Kidney (tissue), 13 donors: ENCODE measurements at regions not wholly inside any gene's neighbourhood (a gene's known extent, or its start where the extent isn't known, plus 50 kb on each side); places are given as distances from the start of the nearest gene placed in this dataset.
A peak's percentile ranks its signal among the peaks of the same experiment; 100 is the strongest.

ENCODE experiments used
- DNase-seq, 5 donors: peaks; one replicate each; pipeline ENCODE4 v3.0.0-alpha.2; 2013 to 2020
- FAIRE-seq: peaks from 2 replicates; lab custom pipeline; 2012; peaks lifted over from hg19 to GRCh38; lab: Jason Lieb, UNC
- H3K27ac ChIP-seq, 2 donors: one replicate each; pipeline ENCODE4 v1.7.0; 2013; ENCODE audit warnings: low read depth in 2 of 2, low read length in 2 of 2, inconsistent platforms in 1 of 2
- H3K27me3 ChIP-seq: one replicate; pipeline ENCODE4 v1.7.1; 2013; ENCODE audit warnings: low read length, inconsistent platforms; ENCODE audit not compliant: control insufficient read depth, insufficient read depth
- H3K36me3 ChIP-seq, 3 donors: one replicate each; pipeline versions ENCODE4 v1.7.0 to v1.7.1; 2013; ENCODE audit warnings: low read length in 3 of 3, control low read depth in 1 of 3, inconsistent platforms in 1 of 3; ENCODE audit not compliant: insufficient read depth in 3 of 3, control insufficient read depth in 2 of 3
- H3K4me1 ChIP-seq, 3 donors: one replicate each; pipeline versions ENCODE4 v1.7.0 to v1.7.1; 2013; ENCODE audit warnings: low read length in 3 of 3, inconsistent platforms in 1 of 3, low read depth in 1 of 3; ENCODE audit not compliant: control insufficient read depth in 2 of 3, insufficient read depth in 2 of 3
- H3K4me3 ChIP-seq, 3 donors: one replicate each; pipeline versions ENCODE4 v1.7.0 to v1.8.1; 2013; ENCODE audit warnings: low read length in 3 of 3, control low read depth in 1 of 3, inconsistent platforms in 1 of 3
- H3K9ac ChIP-seq, 3 donors: one replicate each; pipeline versions ENCODE4 v1.7.0 to v1.7.1; 2013; ENCODE audit warnings: low read length in 3 of 3, control low read depth in 1 of 3, inconsistent platforms in 1 of 3
- H3K9me3 ChIP-seq, 3 donors: one replicate each; pipeline versions ENCODE4 v1.7.0 to v1.7.1; 2013; ENCODE audit warnings: low read length in 3 of 3, control low read depth in 1 of 3, inconsistent platforms in 1 of 3; ENCODE audit not compliant: control insufficient read depth in 2 of 3, insufficient read depth in 1 of 3
- CTCF ChIP-seq: IDR thresholded peaks from 3 replicates; pipeline ENCODE4 v1.5.1; 2012; ENCODE audit warnings: mild to moderate bottlenecking, moderate library complexity, borderline replicate concordance; ENCODE audit not compliant: insufficient read depth; ENCODE audit errors: extremely low read depth
- intact Hi-C: fragments of 100-400 bp; cut with DNase I; formaldehyde crosslinking; loops from one replicate; pipeline ENCODE4 v1.11.1; 2022
- donor health status: control.
- donor health status: control.
- donor health status: control.
- donor health status: control.
- donor health status: control.
- donor health status: DM: yes; HTN: yes; CAD: no.
- donor health status: Normal renal cell carcinoma (clear cell type).

- no peak overlapping the region for H3K4me3 ChIP-seq
- no peaks in the 10 kb centered on the region for H3K27me3 ChIP-seq
- no peak for TF ChIP-seq CTCF
- H3K9me3 ChIP-seq: no peaks in the 10 kb centered on the region
- H3K27ac ChIP-seq: no peak overlapping the region
- no peak for DNase-seq
- intact Hi-C loops: no loop called here
- no peak overlapping the region for H3K9ac ChIP-seq
- H3K4me1 ChIP-seq: no peaks in the 10 kb centered on the region
- no peaks in the 10 kb centered on the region for H3K36me3 ChIP-seq
- no peak for FAIRE-seq
These were observed 171.4 kb downstream of the NDUFA12 start for GRCh38 chr12:94832105-94832504.

DNA sequence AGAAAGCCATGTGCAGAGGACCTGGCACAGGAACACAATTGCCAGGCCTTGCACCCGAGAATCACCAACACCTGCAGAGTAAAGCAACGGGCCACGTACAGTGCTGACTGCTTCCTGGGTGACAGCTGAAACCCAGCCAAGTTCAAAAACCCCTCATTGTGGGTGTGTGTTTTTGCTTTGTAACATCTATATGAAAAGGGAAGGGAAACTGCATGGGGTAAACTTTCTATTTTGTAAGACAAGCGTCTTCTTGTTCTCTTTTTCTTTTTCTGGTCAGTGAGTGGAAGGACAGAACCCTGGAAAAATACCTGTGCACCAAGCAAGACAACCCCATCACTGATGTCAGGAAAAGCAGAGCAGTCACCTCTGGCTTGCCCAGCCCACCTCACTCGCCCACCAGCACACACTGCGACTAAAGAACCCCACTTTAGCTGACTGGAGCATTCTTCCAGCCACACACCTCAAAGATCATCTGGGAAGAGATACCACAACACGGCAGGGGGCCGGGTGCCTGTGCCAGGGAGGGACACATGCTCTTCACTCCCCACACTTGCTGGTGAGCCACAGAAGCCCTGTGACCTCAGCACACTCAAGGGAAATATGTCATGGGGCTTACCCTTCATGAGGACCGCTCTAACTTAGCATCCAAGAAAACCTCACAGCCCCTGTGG lies 172.3 kb downstream of the NDUFA12 start:
- Histone ChIP-seq H3K4me1 (no peaks in the 10 kb centered on the region), H3K9ac (no peak overlapping the region), H3K4me3 (no peak overlapping the region), H3K36me3 (no peaks in the 10 kb centered on the region), H3K27me3 (no peaks in the 10 kb centered on the region), H3K9me3 (no peaks in the 10 kb centered on the region), H3K27ac (no peak overlapping the region)
- no peak for FAIRE-seq
- intact Hi-C loops: no loop called here
- DNase-seq: no peak
- TF ChIP-seq CTCF: no peak

GRCh38 chr12:94829552-94829951 lies 173.9 kb downstream of the NDUFA12 start:
- H3K27me3 ChIP-seq: no peaks in the 10 kb centered on the region
- DNase-seq (no peak), FAIRE-seq (no peak)
- H3K9me3 ChIP-seq: no peaks in the 10 kb centered on the region
- no peaks in the 10 kb centered on the region for H3K4me1 ChIP-seq
- H3K27ac ChIP-seq: no peak overlapping the region
- no peak for TF ChIP-seq CTCF
- intact Hi-C loops: no loop called here
- H3K9ac ChIP-seq: no peak overlapping the region
- no peak overlapping the region for H3K4me3 ChIP-seq
- H3K36me3 ChIP-seq: no peaks in the 10 kb centered on the region

GRCh38 chr12:94819011-94819410 lies 168.7 kb upstream of the TMCC3 start:
- intact Hi-C loops: no loop called here
- H3K4me3 ChIP-seq: no peak overlapping the region
- H3K9me3 ChIP-seq: no peaks in the 10 kb centered on the region
- DNase-seq: peak in 1 of 5 donors; percentile 16
- no peaks in the 10 kb centered on the region for H3K4me1 ChIP-seq
- no peak overlapping the region for H3K9ac ChIP-seq
- no peak overlapping the region for H3K27ac ChIP-seq
- H3K36me3 ChIP-seq: no peaks in the 10 kb centered on the region
- no peak for TF ChIP-seq CTCF
- H3K27me3 ChIP-seq: no peaks in the 10 kb centered on the region
- FAIRE-seq: no peak
